Suppressor macrophage (primary cell): ENCODE measurements at regions not wholly inside any gene's neighbourhood (a gene's known extent, or its start where the extent isn't known, plus 50 kb on each side); places are given as distances from the start of the nearest gene placed in this dataset.
"Not testable (repeated sequence)": the region's sequence is repeated elsewhere in the genome, so short reads cannot be mapped to it uniquely, and the experiment has no call there.

ENCODE experiments used
- DNase-seq, 4 experiments: peaks; one replicate each; pipeline ENCODE4 v3.0.0-alpha.2; 2020 to 2022

- DNase-seq = no peak
These were observed 71.6 kb upstream of the CASZ1 start for GRCh38 chr1:10867914-10868598.

GRCh38 chr1:10868599-10868965, 72.1 kb upstream of the CASZ1 start:
- no peak for DNase-seq

GRCh38 chr1:10869933-10870332, 73.5 kb upstream of the CASZ1 start:
- no peak for DNase-seq

GRCh38 chr1:10870493-10871096, 74.1 kb upstream of the CASZ1 start:
- DNase-seq = no peak

- no peak for DNase-seq
These were observed 76.7 kb upstream of the CASZ1 start for GRCh38 chr1:10873189-10873588.

- DNase-seq = no peak
These were observed 77.9 kb upstream of the CASZ1 start for GRCh38 chr1:10874351-10874750.

- no peak for DNase-seq
These were observed 81.4 kb upstream of the CASZ1 start for GRCh38 chr1:10877894-10878293.

GRCh38 chr1:10878469-10878868, 82.0 kb upstream of the CASZ1 start:
- DNase-seq = no peak

GRCh38 chr1:10880063-10880462, 83.6 kb upstream of the CASZ1 start:
- DNase-seq = no peak

- DNase-seq = no peak
These were observed 84.6 kb upstream of the CASZ1 start for GRCh38 chr1:10881046-10881445.

- DNase-seq = no peak
These were observed 85.6 kb upstream of the CASZ1 start for GRCh38 chr1:10882069-10882468.

GRCh38 chr1:10887032-10887431, 90.6 kb upstream of the CASZ1 start:
- not testable (repeated sequence) for DNase-seq

- no peak for DNase-seq
These were observed 91.8 kb upstream of the CASZ1 start for GRCh38 chr1:10888291-10888690.

GRCh38 chr1:10888791-10889649, 92.6 kb upstream of the CASZ1 start:
- no peak for DNase-seq

- DNase-seq = no peak
These were observed 93.4 kb upstream of the CASZ1 start for GRCh38 chr1:10889650-10890353.

GRCh38 chr1:10890491-10891071, 94.1 kb upstream of the CASZ1 start:
- DNase-seq = no peak

- DNase-seq = no peak
These were observed 94.6 kb upstream of the CASZ1 start for GRCh38 chr1:10891091-10891490.

GRCh38 chr1:10892138-10893065, 96.0 kb upstream of the CASZ1 start:
- no peak for DNase-seq

GRCh38 chr1:10895621-10896020, 99.2 kb upstream of the CASZ1 start:
- DNase-seq = no peak

GRCh38 chr1:10896673-10897072, 100.2 kb upstream of the CASZ1 start:
- no peak for DNase-seq

- DNase-seq = no peak
These were observed 101.0 kb upstream of the CASZ1 start for GRCh38 chr1:10897321-10897980.
